C4-2B (cell line): ENCODE measurements at regions not wholly inside any gene's neighbourhood (a gene's known extent, or its start where the extent isn't known, plus 50 kb on each side); places are given as distances from the start of the nearest gene placed in this dataset.

Source experiments
- H3K27ac ChIP-seq: fragments of 450-650 bp; 2 replicates; pipeline ENCODE4 v1.5.1; 2017
- CTCF ChIP-seq: fragments of 450-650 bp; conservative IDR thresholded peaks from 2 replicates; pipeline ENCODE4 v1.5.1; 2017; ENCODE audit warnings: mild to moderate bottlenecking
- ZFX ChIP-seq: fragments of 450-650 bp; IDR thresholded peaks from 2 replicates; pipeline ENCODE4 v1.6.1; 2017

GRCh38 chr2:11922294-11922693, 175.9 kb downstream of the LPIN1 start:
- TF ChIP-seq ZFX: no peak
- TF ChIP-seq CTCF: no peak
- H3K27ac ChIP-seq: no peak overlapping the region

- TF ChIP-seq ZFX: no peak
- no peak for TF ChIP-seq CTCF
- no peak overlapping the region for H3K27ac ChIP-seq
Observed at GRCh38 chr2:11923935-11924334, 177.5 kb downstream of the LPIN1 start.

- TF ChIP-seq ZFX (no peak), CTCF (no peak)
Observed at GRCh38 chr2:11925295-11926066, 179.0 kb downstream of the LPIN1 start.

GRCh38 chr2:11930211-11930761, 183.9 kb downstream of the LPIN1 start:
- no peak for TF ChIP-seq CTCF
- no peak for TF ChIP-seq ZFX
- H3K27ac ChIP-seq: no peak overlapping the region

More at GRCh38 chr2:11925295-11926066, 179.0 kb downstream of the LPIN1 start:
- H3K27ac ChIP-seq: no peak overlapping the region

- no peak overlapping the region for H3K27ac ChIP-seq
- TF ChIP-seq CTCF: no peak
- TF ChIP-seq ZFX: no peak
Observed at GRCh38 chr2:11932048-11932512, 185.6 kb downstream of the LPIN1 start.

- TF ChIP-seq CTCF (no peak), ZFX (no peak)
- H3K27ac ChIP-seq: no peak overlapping the region
Observed at GRCh38 chr2:11932962-11933361, 186.5 kb downstream of the LPIN1 start.

GRCh38 chr2:11933854-11934253, 187.4 kb downstream of the LPIN1 start:
- no peak overlapping the region for H3K27ac ChIP-seq
- TF ChIP-seq ZFX: no peak
- no peak for TF ChIP-seq CTCF
